HG02623 (cell line): ENCODE measurements at regions not wholly inside any gene's neighbourhood (a gene's known extent, or its start where the extent isn't known, plus 50 kb on each side); places are given as distances from the start of the nearest gene placed in this dataset.
"Not testable (repeated sequence)": the region's sequence is repeated elsewhere in the genome, so short reads cannot be mapped to it uniquely, and the experiment has no call there.

Experiments used
- ATAC-seq: cut with Tn5 transposase; IDR thresholded peaks from one replicate; pipeline ENCODE4 v1.9.1; 2021; ENCODE audit warnings: moderate library complexity; ENCODE audit not compliant: unreplicated experiment

GRCh38 chr14:58725871-58726270 is 88.1 kb downstream of the DACT1 start:
- no peak for ATAC-seq

- ATAC-seq: no peak
Measured at GRCh38 chr14:58730792-58731464, 93.2 kb downstream of the DACT1 start.

- ATAC-seq: no peak
Measured at GRCh38 chr14:58731465-58732293, 93.9 kb downstream of the DACT1 start.

GRCh38 chr14:58732387-58732786 is 94.6 kb downstream of the DACT1 start:
- ATAC-seq: no peak

GRCh38 chr14:58733451-58734208 is 95.9 kb downstream of the DACT1 start:
- ATAC-seq: peak; percentile 64

- ATAC-seq: no peak
Measured at GRCh38 chr14:58735596-58735995, 97.8 kb downstream of the DACT1 start.

GRCh38 chr14:58736606-58737005 is 98.8 kb downstream of the DACT1 start:
- no peak for ATAC-seq

- ATAC-seq: no peak
Measured at GRCh38 chr14:58737511-58737910, 99.7 kb downstream of the DACT1 start.

- ATAC-seq: no peak
Measured at GRCh38 chr14:58738189-58738836, 100.6 kb downstream of the DACT1 start.

GRCh38 chr14:58738876-58739275 is 101.1 kb downstream of the DACT1 start:
- no peak for ATAC-seq

GRCh38 chr14:58739674-58740073 is 101.9 kb downstream of the DACT1 start:
- ATAC-seq: peak; percentile 50

- ATAC-seq: no peak
Measured at GRCh38 chr14:58740379-58740935, 102.7 kb downstream of the DACT1 start.

- no peak for ATAC-seq
Measured at GRCh38 chr14:58744801-58745394, 107.1 kb downstream of the DACT1 start.

GRCh38 chr14:58746261-58746660 is 108.5 kb downstream of the DACT1 start:
- no peak for ATAC-seq

- ATAC-seq: no peak
Measured at GRCh38 chr14:58746701-58747100, 108.9 kb downstream of the DACT1 start.

GRCh38 chr14:58747181-58747580 is 109.4 kb downstream of the DACT1 start:
- no peak for ATAC-seq

GRCh38 chr14:58748251-58748650 is 110.5 kb downstream of the DACT1 start:
- ATAC-seq: not testable (repeated sequence)

GRCh38 chr14:58749066-58749669 is 111.4 kb downstream of the DACT1 start:
- ATAC-seq: peak; percentile 79

- ATAC-seq: no peak
Measured at GRCh38 chr14:58750321-58751269, 112.8 kb downstream of the DACT1 start.
